T-helper 2 cell treated with Interferon-gamma antibody and Interleukin-4, amounts not matched to agents 100 ng/mL and 5 ng/mL, for 36 hours (primary cell): ENCODE measurements at regions not wholly inside any gene's neighbourhood (a gene's known extent, or its start where the extent isn't known, plus 50 kb on each side); places are given as distances from the start of the nearest gene placed in this dataset.

Source experiments
- intact Hi-C: fragments of 100-400 bp; cut with micrococcal nuclease; formaldehyde crosslinking; loops from one replicate; pipeline ENCODE4 v1.15.1; 2023

DNA sequence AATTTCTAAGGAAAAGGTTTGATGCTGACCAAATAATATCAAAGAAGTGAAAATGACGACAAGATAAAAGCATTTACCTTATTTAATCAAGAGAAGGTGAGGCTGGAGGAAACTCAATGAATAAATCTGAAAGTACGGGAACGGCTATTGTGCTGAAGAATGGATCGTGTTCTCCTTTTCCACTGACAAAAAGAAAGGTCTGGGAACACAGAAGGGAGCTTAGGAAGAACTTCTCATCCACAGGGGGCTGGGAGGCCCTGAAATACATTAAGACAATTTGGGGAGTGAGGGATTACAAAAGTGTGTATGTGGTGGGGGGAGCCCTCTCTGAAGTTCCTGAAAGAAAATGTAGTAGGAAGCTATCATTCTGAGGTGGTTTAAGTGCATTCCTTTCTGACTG lies 582.3 kb downstream of the SLC4A3 start:
- intact Hi-C loops = no loop called here

DNA sequence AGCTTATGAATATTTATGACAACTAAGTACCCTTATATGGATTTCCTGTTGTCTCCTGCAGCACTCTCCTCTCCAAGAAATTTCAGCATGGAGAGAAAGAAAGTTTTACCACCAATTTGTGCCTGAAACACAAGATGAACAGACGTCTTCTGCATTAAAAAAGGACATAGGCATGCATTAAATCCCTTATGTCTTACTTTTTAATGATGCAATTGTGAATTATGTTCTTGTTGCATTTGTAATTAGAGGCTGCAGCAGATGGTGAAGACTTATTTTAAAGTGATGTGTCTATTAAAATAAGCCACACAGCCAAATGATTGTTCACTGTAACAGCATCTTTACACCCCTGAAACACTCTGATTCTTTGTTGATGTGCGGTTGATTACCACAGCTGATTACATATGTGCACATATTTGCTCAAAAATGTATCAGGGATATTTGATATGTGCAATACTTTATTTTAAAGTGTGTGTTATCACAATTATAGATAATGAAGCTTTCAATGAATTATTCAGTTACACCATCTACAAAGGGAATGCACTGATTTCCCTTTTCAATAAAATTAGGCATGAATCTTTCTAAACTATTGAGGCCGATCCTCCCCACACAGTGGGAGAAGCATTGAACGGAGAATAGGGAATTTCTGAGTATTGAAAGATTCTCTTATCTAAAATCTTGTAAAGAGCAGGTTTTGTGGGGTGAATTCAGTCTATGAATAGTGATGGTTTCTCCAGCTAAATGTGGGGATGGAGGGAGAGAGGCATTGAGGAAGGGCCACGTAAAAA lies 585.1 kb downstream of the SLC4A3 start:
- intact Hi-C loops = no loop called here

DNA sequence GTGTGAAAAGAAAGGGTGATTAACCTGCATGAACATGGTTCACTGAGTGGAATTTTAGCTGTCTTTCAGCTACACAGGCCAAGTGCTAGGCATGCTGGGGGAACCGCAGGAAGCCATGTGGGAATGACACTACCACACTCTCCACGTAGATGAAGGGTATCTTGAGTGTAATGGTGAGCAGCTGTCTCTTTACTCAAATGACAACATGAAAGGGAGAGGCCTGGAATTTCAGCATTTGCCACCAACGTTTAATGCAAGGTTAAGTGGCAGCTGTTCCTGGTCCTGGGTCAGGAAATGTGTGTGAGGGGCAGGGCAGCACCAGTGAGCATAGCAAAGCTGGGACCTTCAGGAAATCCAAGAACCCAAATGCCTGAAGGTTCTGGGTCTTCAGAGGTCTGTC lies 588.4 kb downstream of the SLC4A3 start:
- intact Hi-C loops = no loop called here

DNA sequence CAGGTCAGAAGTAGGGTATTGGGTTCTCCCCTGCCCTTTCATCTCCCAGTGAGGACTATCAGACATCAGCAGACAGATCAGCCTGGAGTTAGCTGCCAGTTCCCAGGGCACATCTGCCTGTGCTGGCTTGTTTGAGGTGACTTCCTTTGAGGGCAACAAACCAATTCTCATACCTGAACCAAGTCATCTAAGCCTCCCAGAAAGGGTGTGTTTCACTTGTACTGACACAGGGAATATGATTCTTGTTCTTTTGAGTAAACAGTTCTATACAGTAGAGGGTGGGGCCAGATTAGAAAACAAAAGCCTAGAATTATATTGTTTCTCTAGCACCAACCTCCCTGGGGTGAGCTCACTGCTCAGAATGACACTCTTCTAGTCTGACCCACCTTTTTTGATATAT lies 591.9 kb downstream of the SLC4A3 start:
- intact Hi-C loops = no loop called here

DNA sequence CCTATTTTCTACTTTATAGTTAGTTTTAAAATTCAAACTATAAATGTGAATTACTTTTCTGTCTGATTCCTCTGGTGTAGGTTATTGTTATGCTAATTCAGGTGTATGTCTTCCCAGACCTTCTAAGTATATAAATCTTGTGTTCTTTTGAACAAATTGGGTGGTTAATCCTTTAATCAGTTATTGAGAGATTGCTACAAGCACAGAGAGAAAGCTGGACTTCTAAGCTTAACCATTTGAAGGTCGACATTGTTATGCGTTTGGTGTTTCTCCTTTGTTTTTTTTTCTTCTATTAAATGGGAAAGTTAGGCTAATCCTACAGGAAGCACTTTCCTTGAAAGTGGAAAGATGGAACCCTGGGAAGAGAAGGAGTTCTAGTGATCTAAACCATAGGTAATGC lies 592.6 kb downstream of the SLC4A3 start:
- intact Hi-C loops = no loop called here

GRCh38 chr2:220221992-220222391 lies 594.6 kb downstream of the SLC4A3 start:
- intact Hi-C loops = no loop called here

GRCh38 chr2:220224691-220225543 lies 597.5 kb downstream of the SLC4A3 start:
- intact Hi-C loops = no loop called here

DNA sequence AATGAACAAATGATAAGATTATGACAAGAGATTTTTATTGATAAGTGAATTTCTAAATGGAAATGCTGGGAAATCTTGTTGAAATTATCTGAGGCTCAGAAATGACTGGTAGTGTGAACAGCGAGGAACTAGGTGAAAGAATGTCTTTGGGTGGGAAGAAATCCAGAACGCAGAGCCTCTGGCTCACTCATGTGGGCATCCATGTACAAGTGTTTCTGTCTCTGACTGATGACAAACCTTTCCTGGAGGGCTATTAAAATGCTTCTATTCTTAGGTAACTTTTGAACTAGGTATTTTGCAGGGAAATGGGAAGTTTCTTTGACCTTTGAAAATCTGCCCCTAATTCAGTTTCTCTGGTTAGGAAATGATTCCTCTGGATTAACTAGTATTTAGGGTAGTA lies 598.6 kb downstream of the SLC4A3 start:
- intact Hi-C loops = no loop called here

GRCh38 chr2:220226546-220226945 lies 599.1 kb downstream of the SLC4A3 start:
- intact Hi-C loops = no loop called here

GRCh38 chr2:220227266-220227920 lies 600.0 kb downstream of the SLC4A3 start:
- intact Hi-C loops = no loop called here

DNA sequence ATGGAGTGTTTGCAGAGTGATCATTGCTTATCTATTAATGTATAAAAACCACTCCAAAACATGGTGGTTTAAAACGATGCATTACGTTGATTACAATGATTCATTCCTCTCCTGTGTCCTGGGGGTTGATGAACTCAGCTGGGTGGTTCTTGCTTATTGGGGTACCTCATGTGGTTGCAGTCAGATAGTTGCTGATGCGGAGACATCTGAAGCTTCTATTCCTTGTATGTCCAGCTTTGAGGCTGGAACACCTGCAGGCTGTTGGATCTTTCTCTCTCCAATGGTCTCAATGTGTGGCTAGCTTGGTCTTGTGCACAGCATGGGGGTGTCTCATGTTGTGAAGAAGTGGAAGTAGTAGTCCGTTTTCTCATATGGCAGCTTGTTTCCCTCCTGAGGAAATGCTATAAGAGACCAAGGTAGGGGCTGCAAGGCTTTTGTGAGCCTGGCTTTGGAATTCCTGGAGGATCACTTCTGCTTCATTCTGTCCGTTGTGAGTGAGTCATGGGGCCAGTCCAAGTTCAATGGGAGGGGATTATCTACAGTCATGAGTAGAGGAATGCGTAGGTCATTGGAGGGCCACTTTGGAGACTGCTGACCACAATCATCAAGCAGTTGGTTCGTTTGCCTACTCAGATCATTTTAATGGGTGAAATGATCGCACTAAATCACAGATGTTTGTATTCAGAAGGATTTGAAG lies 601.0 kb downstream of the SLC4A3 start:
- intact Hi-C loops = no loop called here

- intact Hi-C loops = no loop called here
These were observed 613.2 kb downstream of the SLC4A3 start for GRCh38 chr2:220240641-220241040.

DNA sequence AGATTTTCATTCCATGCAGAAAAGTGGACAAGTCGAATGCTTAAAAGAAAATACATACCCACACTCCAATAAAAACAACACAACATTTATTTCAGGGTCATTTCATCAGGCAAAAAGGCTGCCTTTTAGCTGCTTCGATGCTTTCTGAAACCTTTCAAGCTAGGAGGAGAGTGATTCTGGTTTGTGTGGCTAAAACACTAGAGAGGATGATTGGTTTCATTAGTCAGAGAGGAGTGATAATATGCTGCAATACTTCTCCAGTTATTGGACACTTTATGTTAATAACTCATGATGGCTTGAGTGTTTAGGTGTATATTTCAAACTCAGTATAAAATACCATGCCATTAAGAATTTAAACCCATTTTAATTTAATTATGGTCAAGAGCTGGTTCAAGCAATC lies 614.0 kb downstream of the SLC4A3 start:
- intact Hi-C loops = no loop called here

- intact Hi-C loops = no loop called here
These were observed 616.1 kb downstream of the SLC4A3 start for GRCh38 chr2:220243571-220243970.

- intact Hi-C loops = no loop called here
These were observed 619.0 kb downstream of the SLC4A3 start for GRCh38 chr2:220246386-220246785.

GRCh38 chr2:220247588-220248350 lies 620.3 kb downstream of the SLC4A3 start:
- intact Hi-C loops = no loop called here

GRCh38 chr2:220259662-220260061 lies 632.2 kb downstream of the SLC4A3 start:
- intact Hi-C loops = no loop called here

GRCh38 chr2:220263300-220263699 lies 635.9 kb downstream of the SLC4A3 start:
- intact Hi-C loops = no loop called here

GRCh38 chr2:220269367-220269766 lies 641.9 kb downstream of the SLC4A3 start:
- intact Hi-C loops = no loop called here

DNA sequence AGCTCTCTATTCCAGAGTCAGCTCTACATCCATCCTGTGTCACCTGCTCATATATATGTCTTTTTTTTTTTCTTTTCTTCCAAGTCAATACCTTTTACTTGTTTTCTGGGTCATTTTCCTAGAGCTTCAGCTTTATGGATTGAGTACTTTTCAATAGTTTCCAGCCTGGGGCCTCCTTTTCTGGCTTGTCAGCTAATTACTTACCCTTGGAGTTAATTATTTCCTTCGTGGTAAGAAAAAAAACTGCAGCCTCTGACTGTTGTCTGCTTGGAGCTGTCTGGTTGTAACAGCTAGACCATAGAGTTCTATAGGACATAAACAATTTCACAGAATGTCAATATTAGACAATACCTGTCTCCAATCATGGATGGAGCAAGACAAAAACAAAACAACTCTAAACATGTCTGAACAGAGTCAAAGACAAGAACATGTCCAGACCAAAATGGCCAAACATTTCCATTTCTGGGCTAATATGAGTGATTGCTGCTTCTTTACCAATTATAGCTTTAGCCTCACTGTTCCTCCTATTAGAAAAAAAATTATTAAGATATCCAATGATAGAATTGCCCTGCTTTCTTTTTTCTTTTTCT lies 643.1 kb downstream of the SLC4A3 start:
- intact Hi-C loops = no loop called here
